Head of caudate nucleus (tissue), 42 donors: ENCODE measurements at regions not wholly inside any gene's neighbourhood (a gene's known extent, or its start where the extent isn't known, plus 50 kb on each side); places are given as distances from the start of the nearest gene placed in this dataset.
"Not testable (repeated sequence)": the region's sequence is repeated elsewhere in the genome, so short reads cannot be mapped to it uniquely, and the experiment has no call there.

ENCODE experiments used
- DNase-seq, 42 donors: peaks; one replicate each; pipeline versions ENCODE4 v3.0.0 to v3.0.0-alpha.2; 2020 to 2021; ENCODE audit warnings: mixed read lengths in 7 of 42
- intact Hi-C: fragments of 100-400 bp; cut with DNase I; formaldehyde crosslinking; loops from one replicate; pipeline ENCODE4 v1.15.0; 2022

DNA sequence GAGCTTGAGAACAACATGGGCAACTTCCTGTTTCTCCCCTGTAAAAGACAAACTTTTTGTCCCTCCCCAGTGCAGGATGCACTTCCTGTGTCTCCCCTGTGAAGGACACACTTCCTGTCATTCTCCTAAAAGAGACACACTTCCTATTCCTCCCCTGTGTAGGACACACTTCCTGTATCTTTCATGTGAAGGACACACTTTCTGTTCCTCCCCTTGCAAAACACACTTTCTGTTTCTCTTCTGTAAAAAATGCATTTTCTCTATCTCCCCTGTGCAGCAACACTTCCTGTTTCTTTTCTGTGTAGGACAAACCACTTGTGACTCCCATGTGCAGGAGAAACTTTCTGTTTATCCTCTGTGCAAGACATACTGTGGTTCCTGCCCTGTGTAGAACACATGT is 488.6 kb upstream of the USP9Y start:
- intact Hi-C loops, result no loop called here
- no peak for DNase-seq

DNA sequence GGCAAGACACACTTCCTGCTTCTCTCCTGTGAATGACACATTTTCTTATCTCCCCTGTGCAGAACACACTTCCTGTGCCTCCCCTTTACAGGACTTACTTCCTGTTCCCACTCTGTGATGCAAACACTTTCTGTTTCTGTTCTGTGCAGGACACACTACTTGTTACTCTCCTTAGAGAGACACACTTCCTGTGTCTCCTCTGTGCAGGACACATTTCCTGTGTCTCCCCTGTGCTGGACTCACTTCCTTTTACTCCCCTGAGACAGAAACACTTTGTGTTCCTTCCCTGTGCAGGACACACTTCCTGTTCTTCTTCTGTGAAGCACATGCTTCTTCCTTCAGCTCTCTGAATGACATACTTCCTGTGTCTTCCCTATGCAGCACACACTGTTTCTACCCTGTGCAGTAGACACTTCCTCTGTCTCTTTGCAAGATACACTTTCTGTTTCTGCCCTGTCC is 485.4 kb upstream of the USP9Y start:
- no peak for DNase-seq
- intact Hi-C loops, result no loop called here

GRCh38 chrY:12230921-12231320 is 470.1 kb upstream of the USP9Y start:
- no peak for DNase-seq
- intact Hi-C loops, result no loop called here

- no peak for DNase-seq
Measured at GRCh38 chrY:12236399-12236798, 464.6 kb upstream of the USP9Y start.

DNA sequence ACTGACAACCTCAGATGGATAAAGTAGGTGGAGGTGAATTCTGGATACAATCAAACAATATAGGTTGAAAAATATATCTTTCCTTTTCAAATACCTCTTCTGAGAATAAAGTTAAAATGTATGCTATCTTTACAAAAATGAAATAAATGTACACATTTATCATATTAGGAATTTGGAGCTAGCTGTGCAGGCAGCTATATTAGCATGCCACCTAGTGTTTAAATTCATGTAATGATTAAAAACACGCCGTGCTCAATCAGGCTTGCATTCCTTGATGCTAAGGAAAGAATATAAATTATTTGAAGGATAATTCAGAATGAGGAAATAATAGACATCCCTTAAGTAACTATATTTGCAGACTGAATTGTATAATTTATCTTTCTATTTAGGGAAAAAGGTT is 460.7 kb upstream of the USP9Y start:
- intact Hi-C loops, DNase-seq: not testable (repeated sequence)

More at GRCh38 chrY:12236399-12236798, 464.6 kb upstream of the USP9Y start:
- intact Hi-C loops, result no loop called here

DNA sequence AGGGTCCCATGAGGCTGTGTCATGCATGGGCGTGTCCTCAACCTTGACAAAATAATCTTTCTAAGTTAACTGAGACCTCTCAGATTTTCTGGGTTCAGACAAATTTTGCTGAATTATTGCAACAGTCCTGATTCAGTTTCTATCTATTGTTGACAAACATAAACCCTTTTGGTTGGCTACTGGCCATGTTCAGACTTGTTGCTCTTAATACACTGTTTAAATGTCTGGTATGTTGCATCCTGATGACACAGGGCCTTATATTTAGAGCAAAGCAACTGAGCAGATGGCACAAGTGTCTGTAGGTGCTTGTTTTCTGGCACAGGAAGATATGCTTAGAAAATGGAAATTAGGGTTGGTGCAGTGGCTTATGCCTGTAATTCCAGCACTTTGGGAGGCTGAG is 456.9 kb upstream of the USP9Y start:
- intact Hi-C loops, result no loop called here
- no peak for DNase-seq

GRCh38 chrY:12253756-12254155 is 447.3 kb upstream of the USP9Y start:
- no peak for DNase-seq
- intact Hi-C loops, result no loop called here

GRCh38 chrY:12271162-12271561 is 429.9 kb upstream of the USP9Y start:
- DNase-seq, result no peak
- intact Hi-C loops, result no loop called here

GRCh38 chrY:12285608-12286007 is 415.4 kb upstream of the USP9Y start:
- DNase-seq, result no peak
- intact Hi-C loops, result no loop called here

- DNase-seq, result no peak
- intact Hi-C loops, result no loop called here
Measured at GRCh38 chrY:12288919-12289318, 412.1 kb upstream of the USP9Y start.

DNA sequence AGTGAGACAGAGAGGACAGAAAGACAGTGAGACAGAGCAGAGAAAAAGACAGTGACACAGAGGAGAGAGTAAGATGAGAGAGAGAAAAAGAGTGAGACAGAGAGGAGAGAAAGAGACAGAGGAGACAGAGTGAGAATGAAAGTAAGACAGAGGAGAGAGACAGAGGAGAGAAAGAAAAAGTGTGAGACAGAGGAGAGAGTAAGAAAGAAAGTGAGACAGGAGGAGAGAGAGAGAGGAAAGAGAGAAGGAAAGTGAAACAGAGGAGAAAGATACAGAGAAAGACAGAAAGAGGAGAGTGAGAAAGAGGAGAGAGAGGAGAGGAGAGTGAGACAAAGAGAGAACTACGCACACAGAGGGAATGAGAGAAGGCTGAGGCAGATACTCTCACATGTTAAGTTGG is 411.6 kb upstream of the USP9Y start:
- intact Hi-C loops, result no loop called here
- DNase-seq, result no peak

- intact Hi-C loops, result no loop called here
- DNase-seq, result no peak
Measured at GRCh38 chrY:12292542-12292941, 408.5 kb upstream of the USP9Y start.

GRCh38 chrY:12296460-12296859 is 404.6 kb upstream of the USP9Y start:
- intact Hi-C loops, result no loop called here
- DNase-seq, result no peak

DNA sequence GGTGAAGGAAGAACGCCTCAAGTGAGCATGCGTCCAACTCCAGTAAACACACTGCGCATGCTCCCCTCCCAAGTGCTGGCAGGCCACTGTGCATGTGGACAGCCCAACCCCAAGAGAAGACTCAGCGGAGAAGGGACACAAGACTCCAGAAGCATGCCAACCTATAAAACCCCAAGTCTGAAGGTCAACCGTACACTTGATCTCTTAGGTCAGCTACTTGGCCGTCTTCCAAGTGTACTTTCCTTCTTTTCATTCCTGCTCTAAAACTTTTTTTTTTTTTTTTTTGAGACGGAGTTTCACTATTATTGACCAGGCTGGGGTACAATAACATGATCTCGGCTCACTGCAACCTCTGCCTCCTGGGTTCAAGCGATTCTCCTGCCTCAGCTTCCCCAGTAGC is 401.2 kb upstream of the USP9Y start:
- DNase-seq, intact Hi-C loops: not testable (repeated sequence)

GRCh38 chrY:12303464-12303863 is 397.6 kb upstream of the USP9Y start:
- no peak for DNase-seq

GRCh38 chrY:12305456-12305855 is 395.6 kb upstream of the USP9Y start:
- intact Hi-C loops, result no loop called here

More at GRCh38 chrY:12303464-12303863, 397.6 kb upstream of the USP9Y start:
- intact Hi-C loops, result no loop called here

GRCh38 chrY:12309212-12309611 is 391.8 kb upstream of the USP9Y start:
- DNase-seq, result no peak
- intact Hi-C loops, result no loop called here

More at GRCh38 chrY:12305456-12305855, 395.6 kb upstream of the USP9Y start:
- DNase-seq, result no peak

DNA sequence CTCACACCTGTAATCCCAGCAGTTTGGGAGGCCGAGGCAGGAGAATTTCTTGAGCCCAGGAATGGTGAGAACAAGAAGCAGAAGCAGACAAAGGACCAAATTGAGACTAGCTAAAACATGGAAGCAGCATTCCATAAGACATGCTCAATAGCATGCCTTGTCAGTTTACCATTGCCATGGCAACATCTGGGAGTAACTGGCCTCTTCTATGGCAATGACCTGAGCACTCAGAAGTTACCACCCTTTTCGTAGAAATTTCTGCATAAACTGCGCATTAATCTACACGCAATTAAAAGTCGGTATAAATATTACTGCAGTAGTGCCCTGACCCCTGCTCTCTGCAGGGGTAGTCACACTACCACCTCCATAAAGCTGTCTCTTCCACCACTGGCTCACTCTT is 390.2 kb upstream of the USP9Y start:
- intact Hi-C loops, result no loop called here
- DNase-seq, result no peak

DNA sequence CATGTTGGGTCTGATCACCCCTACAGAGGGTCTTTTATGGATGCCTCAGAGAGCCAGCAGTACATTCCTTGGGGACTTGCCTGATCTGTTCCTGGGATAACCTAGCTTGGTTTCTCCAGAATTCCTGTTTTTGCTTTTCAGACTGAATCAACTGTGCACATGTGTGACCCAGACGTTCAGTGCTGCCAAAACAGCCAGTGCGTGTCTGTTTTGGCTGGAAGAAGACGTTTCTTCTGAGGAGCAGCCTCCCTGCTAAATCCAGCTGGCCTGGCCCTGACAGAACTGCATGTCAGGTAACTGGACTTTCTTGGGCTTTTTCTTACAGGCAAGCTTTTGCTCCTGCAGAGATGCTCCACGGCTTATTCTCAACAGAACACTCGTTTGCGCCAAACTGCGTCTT is 373.3 kb upstream of the USP9Y start:
- intact Hi-C loops, result no loop called here
- DNase-seq, result no peak

DNA sequence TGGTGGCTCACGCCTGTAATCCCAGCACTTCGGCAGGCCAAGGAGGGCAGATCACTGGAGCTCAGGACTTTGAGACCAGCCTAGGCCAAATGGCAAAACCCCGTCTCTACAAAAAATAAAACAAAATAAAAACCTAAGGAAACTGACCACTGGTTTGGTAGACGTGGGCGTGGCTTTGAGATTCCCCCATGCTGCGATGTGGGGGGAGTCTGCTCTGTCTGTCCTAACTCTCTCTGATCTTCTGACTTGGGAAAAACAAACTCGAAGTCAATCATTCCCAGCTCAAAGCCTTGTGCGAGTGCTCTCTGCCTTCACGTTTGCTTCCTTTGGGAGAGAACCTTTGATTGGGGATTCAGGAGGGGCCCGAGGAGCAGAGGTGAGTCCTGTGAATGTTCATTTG is 369.1 kb upstream of the USP9Y start:
- DNase-seq, intact Hi-C loops: not testable (repeated sequence)

DNA sequence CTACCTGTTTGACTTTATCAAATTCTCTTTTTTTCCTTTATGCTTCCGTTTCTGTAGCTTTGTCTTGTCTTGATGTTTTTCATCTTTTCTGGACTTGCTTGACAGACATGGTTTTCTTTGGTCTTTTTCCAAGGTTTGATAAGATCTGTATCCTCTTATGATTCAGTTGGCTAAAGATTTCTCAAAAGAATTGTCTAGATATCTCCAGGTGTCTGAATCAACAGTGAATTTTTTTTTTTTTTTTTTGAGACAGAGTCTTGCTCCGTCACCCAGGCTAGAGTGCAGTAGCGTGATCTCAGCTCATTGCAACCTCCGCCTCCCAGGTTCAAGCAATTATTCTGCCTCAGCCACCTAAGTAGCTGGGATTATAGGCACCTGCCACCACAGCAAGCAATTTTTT is 357.8 kb upstream of the USP9Y start:
- intact Hi-C loops, result no loop called here
- no peak for DNase-seq

DNA sequence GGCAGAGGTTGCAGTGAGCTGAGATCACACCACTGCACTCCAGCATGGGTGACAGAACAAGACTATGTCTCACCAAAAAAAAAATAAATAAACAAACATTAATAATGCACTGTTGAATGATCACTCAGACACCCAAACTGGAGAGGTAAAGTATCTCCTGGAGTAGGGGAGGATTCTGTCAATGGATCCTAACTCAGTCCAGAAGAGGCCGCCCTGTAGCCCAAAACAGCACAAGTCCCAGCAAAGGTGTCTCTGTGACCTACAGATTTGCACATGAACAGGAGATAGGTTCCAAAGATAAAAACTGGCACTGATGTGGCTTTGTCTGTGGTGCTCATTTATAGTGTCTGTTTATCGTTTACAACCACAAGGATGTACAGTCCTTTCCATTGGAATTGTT is 352.9 kb upstream of the USP9Y start:
- no peak for DNase-seq
- intact Hi-C loops, result no loop called here
